D721Med (cell line): ENCODE measurements at regions not wholly inside any gene's neighbourhood (a gene's known extent, or its start where the extent isn't known, plus 50 kb on each side); places are given as distances from the start of the nearest gene placed in this dataset.

Experiments
- DNase-seq: peaks from one replicate; pipeline ENCODE4 v3.0.0; 2011; ENCODE audit warnings: low spot score; ENCODE audit not compliant: insufficient read length
- FAIRE-seq: peaks from 2 replicates; lab custom pipeline; 2011; peaks lifted over from hg19 to GRCh38; lab: Jason Lieb, UNC
- CTCF ChIP-seq: IDR thresholded peaks from 2 replicates; pipeline ENCODE4 v1.5.1; 2012; ENCODE audit warnings: mild to moderate bottlenecking, control low read depth; ENCODE audit not compliant: insufficient read depth; ENCODE audit errors: missing control alignments

GRCh38 chr10:109103278-109103677 lies 820.0 kb downstream of the XPNPEP1 start:
- TF ChIP-seq CTCF, result no peak
- FAIRE-seq (no peak), DNase-seq (no peak)

GRCh38 chr10:109089779-109090178 lies 833.5 kb downstream of the XPNPEP1 start:
- no peak for DNase-seq
- no peak for FAIRE-seq

GRCh38 chr10:109071539-109071938 lies 851.8 kb downstream of the XPNPEP1 start:
- FAIRE-seq (no peak), DNase-seq (no peak)
- no peak for TF ChIP-seq CTCF

More at GRCh38 chr10:109089779-109090178, 833.5 kb downstream of the XPNPEP1 start:
- TF ChIP-seq CTCF, result no peak

- FAIRE-seq (no peak), DNase-seq (no peak)
- no peak for TF ChIP-seq CTCF
These were observed 852.8 kb downstream of the XPNPEP1 start for GRCh38 chr10:109070492-109070891.

- no peak for TF ChIP-seq CTCF
- DNase-seq (no peak), FAIRE-seq (no peak)
These were observed 856.3 kb downstream of the XPNPEP1 start for GRCh38 chr10:109067031-109067430.

GRCh38 chr10:109065821-109066220 lies 857.5 kb downstream of the XPNPEP1 start:
- DNase-seq (no peak), FAIRE-seq (no peak)
- TF ChIP-seq CTCF, result no peak

- TF ChIP-seq CTCF, result no peak
- no peak for DNase-seq
- FAIRE-seq, result no peak
These were observed 860.9 kb downstream of the XPNPEP1 start for GRCh38 chr10:109062371-109062770.
